Left ventricle myocardium inferior (tissue), 1 donor: ENCODE measurements at regions not wholly inside any gene's neighbourhood (a gene's known extent, or its start where the extent isn't known, plus 50 kb on each side); places are given as distances from the start of the nearest gene placed in this dataset.
A peak's percentile ranks its signal among the peaks of the same experiment; 100 is the strongest.

Experiments
- DNase-seq: peaks from one replicate; pipeline ENCODE4 v3.0.0-alpha.2; 2020
- H3K27ac ChIP-seq: fragments of 200-600 bp; replicated peaks from 2 replicates; pipeline ENCODE4 v1.8.0; 2021
- H3K27me3 ChIP-seq: fragments of 200-600 bp; 2 replicates; pipeline ENCODE4 v1.8.0; 2021; ENCODE audit warnings: low read depth
- H3K36me3 ChIP-seq: fragments of 200-600 bp; 2 replicates; pipeline ENCODE4 v1.8.0; 2021
- H3K4me1 ChIP-seq: fragments of 200-600 bp; 2 replicates; pipeline ENCODE4 v1.8.0; 2021
- H3K4me3 ChIP-seq: fragments of 200-600 bp; 2 replicates; pipeline ENCODE4 v1.8.0; 2021; ENCODE audit warnings: mild to moderate bottlenecking, moderate library complexity
- H3K9me3 ChIP-seq: fragments of 200-600 bp; replicated peaks from 2 replicates; pipeline ENCODE4 v1.8.0; 2021
- intact Hi-C: fragments of 100-400 bp; cut with micrococcal nuclease; formaldehyde crosslinking; loops from one replicate; pipeline ENCODE4 v1.11.0; 2022
- TF ChIP-seq, protein P1 (sequence below): fragments of 200-600 bp; IDR thresholded peaks from 2 replicates; pipeline ENCODE4 v1.8.0; 2021; ENCODE audit warnings: antibody characterized with exemption, mild to moderate bottlenecking, borderline replicate concordance
- donor health status: DM: no; HTN: yes; CAD: no; lungs with severe emphysema.

DNA sequence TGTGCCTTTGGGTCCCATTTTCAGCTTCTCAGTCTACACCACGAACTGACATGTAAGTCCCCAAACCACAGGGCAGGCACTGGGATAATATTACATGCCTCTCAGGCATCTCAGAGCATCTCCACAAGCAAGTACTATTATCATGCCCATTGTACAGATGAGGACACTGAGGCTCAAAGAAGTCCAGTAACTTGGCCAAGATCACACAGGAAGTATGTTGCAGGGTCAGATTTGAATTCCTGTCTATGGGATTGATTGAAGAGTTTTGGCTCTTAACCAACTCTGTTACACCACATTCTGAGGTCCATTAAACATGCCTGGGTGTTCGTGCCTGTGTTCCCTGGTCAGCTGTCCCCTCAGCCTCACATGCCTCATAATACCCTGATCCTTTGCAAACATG lies 319.8 kb downstream of the FOXO1 start:
- Histone ChIP-seq H3K27ac (no peak overlapping the region), H3K27me3 (no peaks in the 10 kb centered on the region), H3K36me3 (no peaks in the 10 kb centered on the region), H3K9me3 (no peaks in the 10 kb centered on the region), H3K4me3 (no peak overlapping the region), H3K4me1 (peaks cover 34% of the 10 kb centered on the region)
- TF ChIP-seq, protein P1, sequence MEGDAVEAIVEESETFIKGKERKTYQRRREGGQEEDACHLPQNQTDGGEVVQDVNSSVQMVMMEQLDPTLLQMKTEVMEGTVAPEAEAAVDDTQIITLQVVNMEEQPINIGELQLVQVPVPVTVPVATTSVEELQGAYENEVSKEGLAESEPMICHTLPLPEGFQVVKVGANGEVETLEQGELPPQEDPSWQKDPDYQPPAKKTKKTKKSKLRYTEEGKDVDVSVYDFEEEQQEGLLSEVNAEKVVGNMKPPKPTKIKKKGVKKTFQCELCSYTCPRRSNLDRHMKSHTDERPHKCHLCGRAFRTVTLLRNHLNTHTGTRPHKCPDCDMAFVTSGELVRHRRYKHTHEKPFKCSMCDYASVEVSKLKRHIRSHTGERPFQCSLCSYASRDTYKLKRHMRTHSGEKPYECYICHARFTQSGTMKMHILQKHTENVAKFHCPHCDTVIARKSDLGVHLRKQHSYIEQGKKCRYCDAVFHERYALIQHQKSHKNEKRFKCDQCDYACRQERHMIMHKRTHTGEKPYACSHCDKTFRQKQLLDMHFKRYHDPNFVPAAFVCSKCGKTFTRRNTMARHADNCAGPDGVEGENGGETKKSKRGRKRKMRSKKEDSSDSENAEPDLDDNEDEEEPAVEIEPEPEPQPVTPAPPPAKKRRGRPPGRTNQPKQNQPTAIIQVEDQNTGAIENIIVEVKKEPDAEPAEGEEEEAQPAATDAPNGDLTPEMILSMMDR = no peak
- no peak for DNase-seq
- intact Hi-C loops = no loop called here

DNA sequence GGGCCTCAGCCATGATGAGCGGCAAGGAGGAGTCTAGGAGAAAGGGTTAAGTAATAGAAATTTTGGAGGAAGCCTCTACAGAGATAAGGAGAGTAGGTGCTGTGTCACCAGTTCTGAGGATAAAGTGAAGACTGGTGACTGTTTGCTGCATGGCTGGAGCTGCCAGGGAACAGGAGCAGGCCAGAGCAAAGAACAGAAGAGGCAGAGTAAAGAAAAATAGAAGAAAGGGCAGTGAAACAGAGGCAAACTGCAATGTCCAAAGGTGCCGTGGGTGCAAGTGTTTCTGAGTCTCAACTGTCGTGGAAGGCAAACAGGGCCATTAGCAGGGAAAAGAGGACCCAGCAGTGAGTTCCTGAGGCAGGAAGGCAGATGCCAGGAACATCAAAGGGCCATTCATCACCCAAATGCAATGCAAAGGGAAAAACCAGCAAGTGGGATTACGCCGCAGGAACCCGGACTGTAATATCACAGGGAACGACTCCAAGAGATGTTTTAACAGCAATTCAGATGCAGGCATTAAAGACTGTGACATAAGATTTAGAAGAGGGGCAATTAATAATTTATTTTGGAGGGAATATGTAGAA lies 318.3 kb downstream of the FOXO1 start:
- Histone ChIP-seq H3K36me3 (no peaks in the 10 kb centered on the region), H3K27me3 (no peaks in the 10 kb centered on the region), H3K4me3 (no peak overlapping the region), H3K27ac (no peak overlapping the region), H3K9me3 (no peaks in the 10 kb centered on the region), H3K4me1 (peaks cover 50% of the 10 kb centered on the region)
- TF ChIP-seq, protein P1 = no peak
- no peak for DNase-seq
- intact Hi-C loops = no loop called here

DNA sequence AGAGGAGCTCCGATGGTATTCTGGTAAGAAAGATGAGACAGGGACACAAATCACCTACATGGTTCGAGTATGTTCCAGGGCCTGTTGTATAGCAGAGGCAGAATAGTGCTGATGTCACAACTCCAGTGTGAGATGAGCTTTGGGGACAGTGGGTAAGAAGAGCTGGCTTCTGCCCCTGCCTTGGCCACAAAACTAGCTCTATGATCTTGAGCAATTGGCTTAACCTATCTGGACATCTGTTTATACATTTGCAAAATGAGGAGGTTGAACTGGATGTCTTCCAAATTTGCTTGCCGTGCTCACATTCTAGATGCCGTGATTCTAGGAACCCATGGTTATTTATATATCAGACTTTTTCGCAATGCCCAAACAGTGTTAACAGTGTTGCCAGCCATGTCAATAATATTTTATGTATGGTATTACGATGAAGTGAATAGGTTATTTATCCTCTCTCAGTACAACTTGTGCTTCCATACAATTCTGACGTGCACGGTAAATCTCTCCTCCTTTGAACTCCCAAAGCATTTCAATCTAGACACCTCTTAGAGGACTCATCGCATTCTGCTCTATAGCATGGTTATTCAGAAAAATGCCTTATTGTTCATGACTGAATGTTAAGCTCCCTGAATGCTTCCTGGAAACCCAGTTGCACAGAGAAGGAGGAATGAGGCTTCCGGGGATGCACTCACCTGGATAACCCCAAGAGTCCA lies 316.0 kb downstream of the FOXO1 start:
- Histone ChIP-seq H3K4me1 (peaks cover 30% of the 10 kb centered on the region), H3K27me3 (no peaks in the 10 kb centered on the region), H3K36me3 (no peaks in the 10 kb centered on the region), H3K9me3 (no peaks in the 10 kb centered on the region), H3K4me3 (no peak overlapping the region), H3K27ac (no peak overlapping the region)
- intact Hi-C loops = no loop called here
- DNase-seq = no peak
- TF ChIP-seq, protein P1 = no peak

DNA sequence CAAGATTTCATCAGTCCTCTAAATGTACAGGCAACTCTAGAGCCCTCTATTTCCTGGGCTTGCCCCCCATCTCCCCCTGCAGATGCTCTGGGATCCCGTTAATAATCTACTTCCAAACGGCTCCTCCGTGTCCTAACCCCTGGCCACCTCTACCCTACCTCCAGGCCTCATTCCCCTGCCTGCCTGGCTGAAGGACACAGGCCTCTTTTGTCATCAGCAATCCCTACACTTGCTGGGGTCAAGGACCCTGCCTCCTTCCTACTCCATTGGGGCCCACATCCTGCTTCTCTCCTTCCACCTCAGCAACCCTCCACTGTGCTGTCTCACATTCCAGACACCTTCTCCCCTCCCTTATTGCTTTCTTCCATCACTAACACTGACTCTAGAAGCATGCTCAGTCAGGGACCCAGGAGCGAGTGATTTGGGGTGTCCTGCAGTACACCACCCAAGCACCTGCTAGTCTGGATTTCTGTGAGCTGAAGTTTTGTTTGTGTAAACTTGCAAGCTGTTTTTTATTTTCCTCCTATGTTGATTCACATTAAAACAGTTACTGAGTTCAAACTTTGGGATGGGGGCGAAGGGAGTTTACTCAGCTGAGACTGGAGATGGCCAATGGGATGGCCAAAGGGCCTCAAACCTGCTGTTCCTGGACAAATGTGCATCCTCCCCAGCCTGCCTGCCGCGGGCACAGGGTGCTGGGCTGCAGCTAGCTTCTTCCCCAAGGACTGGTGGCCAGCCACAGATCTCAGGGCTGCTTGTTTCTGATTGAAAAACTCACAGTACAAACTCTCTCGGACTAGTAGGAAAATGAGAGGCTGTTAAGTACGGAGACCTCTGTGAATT lies 314.7 kb downstream of the FOXO1 start:
- intact Hi-C loops = no loop called here
- H3K4me1 ChIP-seq = peaks cover 24% of the 10 kb centered on the region

DNA sequence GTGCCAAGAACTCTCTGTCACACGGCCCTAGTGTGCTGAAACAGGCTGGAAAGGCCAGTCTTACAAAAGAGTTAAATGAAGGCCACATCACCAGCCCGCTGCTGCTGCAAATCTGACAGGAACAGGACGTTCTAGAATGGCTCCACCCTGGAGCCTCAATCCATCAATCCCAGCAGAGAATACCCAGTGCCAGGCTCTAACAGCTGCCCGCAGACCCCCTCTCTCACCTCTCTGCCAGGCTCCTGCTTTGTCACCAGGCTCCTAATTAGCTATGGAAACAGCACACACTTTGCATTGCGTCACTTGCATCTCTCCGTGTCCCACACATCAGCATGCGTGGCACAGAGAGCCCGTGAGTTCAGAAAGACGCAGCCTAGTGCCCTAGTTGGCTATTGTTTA lies 314.1 kb downstream of the FOXO1 start:
- TF ChIP-seq, protein P1 = no peak
- Histone ChIP-seq H3K4me3 (no peak overlapping the region), H3K27me3 (no peaks in the 10 kb centered on the region), H3K4me1 (peaks cover 24% of the 10 kb centered on the region), H3K9me3 (no peaks in the 10 kb centered on the region), H3K27ac (peak overlapping the region; percentile 78), H3K36me3 (no peaks in the 10 kb centered on the region)
- intact Hi-C loops = no loop called here
- DNase-seq = peak; percentile 36

More for the DNA sequence above, 314.7 kb downstream of the FOXO1 start:
- H3K36me3 ChIP-seq = no peaks in the 10 kb centered on the region
- H3K4me3 ChIP-seq = no peak overlapping the region
- TF ChIP-seq, protein P1 = no peak
- no peak for DNase-seq
- H3K27ac ChIP-seq = peak overlapping the region; percentile 78
- H3K27me3 ChIP-seq = no peaks in the 10 kb centered on the region
- H3K9me3 ChIP-seq = no peaks in the 10 kb centered on the region
